Activated naive CD8-positive, alpha-beta T cell treated with anti-CD3 and anti-CD28 coated beads, Interleukin-2, amount 50 U/mL, for 16 hours (primary cell): ENCODE measurements at regions not wholly inside any gene's neighbourhood (a gene's known extent, or its start where the extent isn't known, plus 50 kb on each side); places are given as distances from the start of the nearest gene placed in this dataset.
"Not testable (repeated sequence)": the region's sequence is repeated elsewhere in the genome, so short reads cannot be mapped to it uniquely, and the experiment has no call there.

Experiments
- DNase-seq: peaks from one replicate; pipeline ENCODE4 v3.0.0-alpha.2; 2020; ENCODE audit warnings: low read depth, low spot score

GRCh38 chr12:68387338-68387737 is 55.2 kb upstream of the MDM1 start:
- no peak for DNase-seq

- DNase-seq: no peak
Observed at GRCh38 chr12:68389305-68389704, 57.1 kb upstream of the MDM1 start.

GRCh38 chr12:68391937-68392336 is 59.8 kb upstream of the MDM1 start:
- DNase-seq: no peak

- DNase-seq: no peak
Observed at GRCh38 chr12:68392376-68392775, 60.2 kb upstream of the MDM1 start.

- no peak for DNase-seq
Observed at GRCh38 chr12:68393417-68393816, 61.3 kb upstream of the MDM1 start.

GRCh38 chr12:68397566-68398158 is 65.5 kb upstream of the MDM1 start:
- no peak for DNase-seq

- not testable (repeated sequence) for DNase-seq
Observed at GRCh38 chr12:68398689-68399088, 66.5 kb upstream of the MDM1 start.

- no peak for DNase-seq
Observed at GRCh38 chr12:68400226-68400829, 68.2 kb upstream of the MDM1 start.

GRCh38 chr12:68402422-68402821 is 70.3 kb upstream of the MDM1 start:
- DNase-seq: no peak

GRCh38 chr12:68403296-68403695 is 71.1 kb upstream of the MDM1 start:
- DNase-seq: no peak

GRCh38 chr12:68403711-68404110 is 71.5 kb upstream of the MDM1 start:
- no peak for DNase-seq

- DNase-seq: no peak
Observed at GRCh38 chr12:68405343-68405781, 73.2 kb upstream of the MDM1 start.

GRCh38 chr12:68406134-68406576 is 74.0 kb upstream of the MDM1 start:
- no peak for DNase-seq

- no peak for DNase-seq
Observed at GRCh38 chr12:68406911-68407310, 74.7 kb upstream of the MDM1 start.

- no peak for DNase-seq
Observed at GRCh38 chr12:68410018-68410660, 78.0 kb upstream of the MDM1 start.

GRCh38 chr12:68411371-68411770 is 79.2 kb upstream of the MDM1 start:
- DNase-seq: no peak

GRCh38 chr12:68414988-68415387 is 82.8 kb upstream of the MDM1 start:
- no peak for DNase-seq

- DNase-seq: no peak
Observed at GRCh38 chr12:68416350-68416749, 84.2 kb upstream of the MDM1 start.

- no peak for DNase-seq
Observed at GRCh38 chr12:68416826-68417225, 84.7 kb upstream of the MDM1 start.

GRCh38 chr12:68418137-68418460 is 85.9 kb upstream of the MDM1 start:
- DNase-seq: no peak

- DNase-seq: no peak
Observed at GRCh38 chr12:68420225-68421010, 88.3 kb upstream of the MDM1 start.

GRCh38 chr12:68422159-68422558 is 90.0 kb upstream of the MDM1 start:
- DNase-seq: no peak
